ENCODE measurements at regions not wholly inside any gene's neighbourhood (a gene's known extent, or its start where the extent isn't known, plus 50 kb on each side); places are given as distances from the start of the nearest gene placed in this dataset.

DNA sequence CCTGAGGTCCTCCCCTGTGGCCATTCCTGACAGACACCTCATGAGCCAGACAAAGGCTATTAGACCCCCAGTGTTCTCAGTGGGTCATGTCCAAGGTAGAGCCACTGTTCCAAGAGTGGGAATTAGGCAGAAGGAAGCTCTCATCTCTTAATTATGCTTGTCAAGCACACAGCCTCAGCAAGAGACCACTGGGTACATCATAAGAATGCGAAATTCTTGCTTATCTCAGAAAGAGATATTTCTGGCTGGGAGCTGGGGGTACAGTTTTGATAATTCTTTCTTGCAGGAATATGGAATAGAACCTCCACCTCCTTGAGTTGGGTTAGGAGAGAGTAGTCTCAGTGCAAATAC, 1280.0 kb upstream of the CNTN5 start:
- no peak for ATAC-seq
- H3K9me3 ChIP-seq, result no peaks in the 10 kb centered on the region
- TF ChIP-seq, protein P1, sequence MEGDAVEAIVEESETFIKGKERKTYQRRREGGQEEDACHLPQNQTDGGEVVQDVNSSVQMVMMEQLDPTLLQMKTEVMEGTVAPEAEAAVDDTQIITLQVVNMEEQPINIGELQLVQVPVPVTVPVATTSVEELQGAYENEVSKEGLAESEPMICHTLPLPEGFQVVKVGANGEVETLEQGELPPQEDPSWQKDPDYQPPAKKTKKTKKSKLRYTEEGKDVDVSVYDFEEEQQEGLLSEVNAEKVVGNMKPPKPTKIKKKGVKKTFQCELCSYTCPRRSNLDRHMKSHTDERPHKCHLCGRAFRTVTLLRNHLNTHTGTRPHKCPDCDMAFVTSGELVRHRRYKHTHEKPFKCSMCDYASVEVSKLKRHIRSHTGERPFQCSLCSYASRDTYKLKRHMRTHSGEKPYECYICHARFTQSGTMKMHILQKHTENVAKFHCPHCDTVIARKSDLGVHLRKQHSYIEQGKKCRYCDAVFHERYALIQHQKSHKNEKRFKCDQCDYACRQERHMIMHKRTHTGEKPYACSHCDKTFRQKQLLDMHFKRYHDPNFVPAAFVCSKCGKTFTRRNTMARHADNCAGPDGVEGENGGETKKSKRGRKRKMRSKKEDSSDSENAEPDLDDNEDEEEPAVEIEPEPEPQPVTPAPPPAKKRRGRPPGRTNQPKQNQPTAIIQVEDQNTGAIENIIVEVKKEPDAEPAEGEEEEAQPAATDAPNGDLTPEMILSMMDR (IDR thresholded peaks at IDR 0.05), result no peak
- no peak for DNase-seq
- intact Hi-C loops (cut with DNase I), result no loop called here
- no peaks in the 10 kb centered on the region for H3K36me3 ChIP-seq
- H3K27ac ChIP-seq, result peak overlapping the region; percentile 17
- no peak overlapping the region for H3K4me3 ChIP-seq
- no peaks in the 10 kb centered on the region for H3K27me3 ChIP-seq
- H3K4me1 ChIP-seq, result no peaks in the 10 kb centered on the region

DNA sequence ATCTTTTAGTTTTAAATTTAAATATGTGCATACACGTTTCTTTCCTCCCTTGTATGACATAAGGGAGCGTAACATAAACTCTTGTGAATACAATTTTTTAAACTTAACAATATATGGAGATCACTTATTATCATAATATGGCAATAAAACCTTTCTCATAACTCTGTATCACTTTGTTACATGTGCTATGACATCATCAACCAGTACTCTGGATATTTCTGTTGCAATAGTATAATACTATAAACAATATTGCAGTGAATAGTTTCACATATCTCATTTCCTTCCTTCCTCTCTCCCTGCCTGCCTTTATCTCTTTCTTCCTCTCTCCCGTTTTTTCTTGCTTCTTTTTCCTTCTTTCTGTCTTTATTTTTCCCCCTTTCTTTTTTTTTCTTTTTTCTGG, 1278.0 kb upstream of the CNTN5 start:
- H3K27me3 ChIP-seq, result no peaks in the 10 kb centered on the region
- no peaks in the 10 kb centered on the region for H3K9me3 ChIP-seq
- no peaks in the 10 kb centered on the region for H3K4me1 ChIP-seq
- ATAC-seq (no peak), DNase-seq (no peak)
- H3K4me3 ChIP-seq, result no peak overlapping the region
- intact Hi-C loops (cut with DNase I), result no loop called here
- no peaks in the 10 kb centered on the region for H3K36me3 ChIP-seq
- H3K27ac ChIP-seq, result no peak overlapping the region
- TF ChIP-seq, protein P1 (IDR thresholded peaks at IDR 0.05), result no peak

DNA sequence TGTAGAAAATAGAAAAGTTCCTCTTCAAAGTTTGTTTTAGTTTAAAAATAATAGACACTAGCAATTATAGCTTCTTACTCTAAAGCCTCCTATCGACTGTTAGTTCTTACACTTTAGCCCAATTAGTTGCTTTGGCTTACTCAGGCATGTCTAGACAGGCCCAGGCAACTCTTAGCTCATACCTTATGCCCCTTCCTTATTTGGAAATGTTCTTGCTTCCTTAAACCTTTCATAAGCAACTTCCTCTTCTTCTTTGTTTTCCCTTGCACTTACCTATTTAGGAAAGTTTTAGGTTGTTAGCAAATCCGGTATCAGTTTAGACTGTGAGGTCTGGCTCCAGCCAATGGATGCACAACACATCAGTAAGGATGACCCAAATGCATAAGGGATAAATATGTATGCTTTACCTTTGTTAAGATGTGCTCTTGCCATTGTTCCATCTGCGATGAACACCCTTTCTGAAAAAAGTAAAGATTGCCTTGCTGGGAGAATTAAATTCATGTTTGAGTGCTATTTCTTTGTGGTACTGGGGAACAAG, 1277.5 kb upstream of the CNTN5 start:
- intact Hi-C loops (cut with DNase I), result no loop called here
- ATAC-seq (no peak), DNase-seq (no peak)
- Histone ChIP-seq H3K4me1 (no peaks in the 10 kb centered on the region), H3K27me3 (no peaks in the 10 kb centered on the region), H3K36me3 (no peaks in the 10 kb centered on the region), H3K27ac (no peak overlapping the region), H3K4me3 (no peak overlapping the region), H3K9me3 (no peaks in the 10 kb centered on the region)
- TF ChIP-seq, protein P1 (IDR thresholded peaks at IDR 0.05), result no peak

DNA sequence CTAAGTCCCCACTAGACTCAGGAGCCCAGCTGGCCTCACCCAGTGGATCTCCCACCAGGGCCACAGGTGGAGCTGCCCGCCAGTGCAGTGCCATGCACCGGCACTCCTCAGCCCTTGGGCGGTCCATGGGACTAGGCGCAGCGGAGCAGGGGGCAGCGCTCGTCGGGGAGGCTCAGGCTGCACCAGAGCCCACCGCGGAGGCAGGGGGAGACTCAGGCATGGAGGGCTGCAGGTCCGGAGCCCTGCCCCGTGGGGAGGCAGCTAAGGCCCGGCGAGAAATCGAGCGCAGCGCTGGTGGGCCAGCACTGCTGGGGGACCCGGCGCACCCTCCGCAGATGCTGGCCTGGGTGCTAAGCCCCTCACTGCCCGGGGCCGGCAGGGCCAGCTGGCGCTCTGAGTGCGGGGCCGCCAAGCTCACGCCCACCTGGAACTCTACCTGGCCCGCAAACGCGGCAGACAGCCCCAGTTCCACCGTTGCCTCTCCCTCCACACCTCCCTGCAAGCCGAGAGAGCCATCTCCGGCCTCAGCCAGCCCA, 1275.2 kb upstream of the CNTN5 start:
- no peaks in the 10 kb centered on the region for H3K4me1 ChIP-seq
- DNase-seq (no peak), ATAC-seq (no peak)
- no peaks in the 10 kb centered on the region for H3K9me3 ChIP-seq
- intact Hi-C loops (cut with DNase I), result no loop called here
- no peak overlapping the region for H3K27ac ChIP-seq
- no peak overlapping the region for H3K4me3 ChIP-seq
- H3K27me3 ChIP-seq, result no peaks in the 10 kb centered on the region
- TF ChIP-seq, protein P1 (IDR thresholded peaks at IDR 0.05), result no peak
- no peaks in the 10 kb centered on the region for H3K36me3 ChIP-seq

DNA sequence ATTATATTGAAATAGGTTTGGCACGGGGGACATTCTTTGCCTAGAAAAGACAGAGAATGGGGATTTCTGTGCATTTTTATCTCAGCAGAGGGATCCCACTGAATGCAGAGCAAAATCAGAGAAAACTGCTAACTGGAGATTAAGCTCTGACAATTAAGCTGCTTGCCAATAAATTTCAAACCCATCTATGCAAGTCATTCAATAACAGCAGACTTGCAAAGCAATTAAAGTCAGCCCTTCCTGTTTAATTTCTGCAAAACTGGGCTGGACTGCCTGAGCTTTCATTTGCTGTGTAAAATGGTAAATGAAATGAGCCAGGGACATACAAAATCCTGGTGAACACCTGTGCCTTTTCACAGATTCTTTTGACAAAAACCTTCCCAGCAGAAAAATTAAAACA, 1273.9 kb upstream of the CNTN5 start:
- no peaks in the 10 kb centered on the region for H3K4me1 ChIP-seq
- H3K4me3 ChIP-seq, result no peak overlapping the region
- no peaks in the 10 kb centered on the region for H3K36me3 ChIP-seq
- H3K27me3 ChIP-seq, result no peaks in the 10 kb centered on the region
- H3K27ac ChIP-seq, result no peak overlapping the region
- DNase-seq, result no peak
- TF ChIP-seq, protein P1 (IDR thresholded peaks at IDR 0.05), result no peak
- intact Hi-C loops (cut with DNase I), result no loop called here
- H3K9me3 ChIP-seq, result no peaks in the 10 kb centered on the region
- ATAC-seq, result no peak

DNA sequence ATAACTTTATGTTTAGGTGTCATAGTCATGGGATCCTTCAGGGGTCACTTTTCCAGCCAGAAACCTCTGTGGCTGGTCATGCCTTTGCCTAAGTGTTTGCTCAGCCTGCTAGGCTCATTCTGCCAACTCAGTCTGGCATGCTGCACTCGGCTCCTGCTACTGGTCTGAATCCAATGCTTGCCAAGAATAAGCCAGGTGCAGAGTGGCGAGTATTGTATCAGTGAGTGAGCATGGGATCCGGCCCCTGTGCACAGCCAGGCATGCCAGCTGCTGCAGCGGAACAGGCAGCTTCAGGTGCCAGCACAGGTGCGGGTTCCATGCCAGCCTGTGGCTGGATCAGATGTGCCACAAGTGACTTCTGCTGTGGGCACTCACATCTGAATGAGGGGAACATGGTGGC, 1269.3 kb upstream of the CNTN5 start:
- DNase-seq, result no peak
- no peak overlapping the region for H3K27ac ChIP-seq
- peak; percentile 64 for ATAC-seq
- no peaks in the 10 kb centered on the region for H3K9me3 ChIP-seq
- no peaks in the 10 kb centered on the region for H3K27me3 ChIP-seq
- no peaks in the 10 kb centered on the region for H3K36me3 ChIP-seq
- intact Hi-C loops (cut with DNase I), result no loop called here
- TF ChIP-seq, protein P1 (IDR thresholded peaks at IDR 0.05), result no peak
- no peak overlapping the region for H3K4me3 ChIP-seq
- no peaks in the 10 kb centered on the region for H3K4me1 ChIP-seq

Data from upper lobe of right lung (tissue), 1 donor.